H1 (cell line): ENCODE measurements at regions not wholly inside any gene's neighbourhood (a gene's known extent, or its start where the extent isn't known, plus 50 kb on each side); places are given as distances from the start of the nearest gene placed in this dataset.

ENCODE experiments used
- CTCF ChIA-PET: fragments of 300-600 bp; sonication (Branson Sonifier 250); formaldehyde crosslinking; loops from one replicate; lab custom pipeline; 2021; ENCODE audit not compliant: partially characterized antibody; lab: Charles Lee
- POLR2A ChIA-PET: fragments of 300-600 bp; sonication (Branson Sonifier 250); formaldehyde crosslinking; loops from one replicate; lab custom pipeline; 2021; ENCODE audit warnings: inconsistent platforms; ENCODE audit not compliant: partially characterized antibody; lab: Charles Lee
- DNase-seq, 2 experiments: peaks; one replicate each; pipeline versions ENCODE4 v3.0.0 to v3.0.0-alpha.2; 2010 to 2022; ENCODE audit warnings: low spot score in 2 of 2, low read depth in 1 of 2, mixed read lengths in 1 of 2
- FAIRE-seq: peaks from 2 replicates; lab custom pipeline; 2011; peaks lifted over from hg19 to GRCh38; lab: Jason Lieb, UNC
- H2AFZ ChIP-seq: 2 replicates; pipeline ENCODE4 v1.8.1; 2012; ENCODE audit warnings: low read length, inconsistent platforms
- H2AK5ac ChIP-seq: 2 replicates; pipeline ENCODE4 v1.6.1; 2013; ENCODE audit warnings: low read depth, low read length
- H2BK120ac ChIP-seq: replicated peaks from 2 replicates; pipeline ENCODE3; 2013; ENCODE audit warnings: low read depth, low read length, inconsistent platforms
- H2BK12ac ChIP-seq: 2 replicates; pipeline ENCODE4 v1.6.1; 2013; ENCODE audit warnings: low read depth, low read length
- H2BK15ac ChIP-seq: 2 replicates; pipeline ENCODE4 v1.6.1; 2013; ENCODE audit warnings: low read length
- H2BK20ac ChIP-seq: 2 replicates; pipeline ENCODE4 v1.6.1; 2013; ENCODE audit warnings: low read length
- H2BK5ac ChIP-seq: 2 replicates; pipeline ENCODE4 v1.6.1; 2013; ENCODE audit warnings: low read depth, low read length
- H3K14ac ChIP-seq: 2 replicates; pipeline ENCODE4 v1.6.1; 2013; ENCODE audit warnings: inconsistent platforms; ENCODE audit not compliant: insufficient read length
- H3K18ac ChIP-seq: 2 replicates; pipeline ENCODE4 v1.6.1; 2013; ENCODE audit warnings: low read length; ENCODE audit errors: extremely low read depth
- H3K23ac ChIP-seq: 2 replicates; pipeline ENCODE4 v1.6.1; 2013; ENCODE audit warnings: inconsistent platforms; ENCODE audit not compliant: insufficient read length
- H3K23me2 ChIP-seq: 2 replicates; pipeline ENCODE4 v1.6.1; 2013; ENCODE audit warnings: low read depth, low read length
- H3K27ac ChIP-seq: 2 replicates; pipeline ENCODE4 v1.6.1; 2011; ENCODE audit warnings: low read depth, low read length, inconsistent platforms
- H3K27me3 ChIP-seq, 4 experiments: replicated peaks in 1 of 4; 1 replicate in 1 of 4; 2 replicates in 3 of 4; pipeline versions ENCODE4 v1.6.1 to v1.8.1; 2011 to 2013; ENCODE audit warnings: low read length in 3 of 4, mild to moderate bottlenecking in 3 of 4, inconsistent platforms in 2 of 4, mixed read lengths in 2 of 4, moderate library complexity in 1 of 4; ENCODE audit not compliant: control insufficient read depth in 3 of 4, insufficient read depth in 3 of 4; ENCODE audit errors: extremely low read depth in 1 of 4
- H3K36me3 ChIP-seq, 4 experiments: 2 replicates each; pipeline versions ENCODE4 v1.6.1 to v1.8.1; 2011 to 2013; ENCODE audit warnings: mild to moderate bottlenecking in 4 of 4, low read length in 3 of 4, moderate library complexity in 2 of 4, control low read depth in 1 of 4, inconsistent platforms in 1 of 4; ENCODE audit not compliant: insufficient read depth in 4 of 4, control insufficient read depth in 2 of 4
- H3K4ac ChIP-seq: replicated peaks from 2 replicates; pipeline ENCODE3; 2013; ENCODE audit warnings: low read length, low read depth, mixed read lengths, inconsistent platforms; ENCODE audit not compliant: insufficient read length
- H3K4me1 ChIP-seq, 4 experiments: replicated peaks in 1 of 4; 1 replicate in 1 of 4; 2 replicates in 3 of 4; pipeline versions ENCODE4 v1.6.1 to v1.8.1; 2011 to 2013; ENCODE audit warnings: low read length in 3 of 4, inconsistent platforms in 2 of 4, mixed read lengths in 1 of 4; ENCODE audit not compliant: insufficient read depth in 4 of 4, control insufficient read depth in 3 of 4
- H3K4me2 ChIP-seq, 2 experiments: 2 replicates each; pipeline versions ENCODE4 v1.6.1 to v1.8.1; 2011 to 2013; ENCODE audit warnings: low read depth in 2 of 2, low read length in 2 of 2, control low read depth in 1 of 2, inconsistent platforms in 1 of 2, mild to moderate bottlenecking in 1 of 2; ENCODE audit not compliant: insufficient read depth in 1 of 2
- H3K4me3 ChIP-seq, 4 experiments: fragments of 200-600, 300-600 bp in 1 of 4; sonication (generic), shearing (Covaris generic), sonication (Bioruptor Twin) in 1 of 4; 2 replicates each; pipeline versions ENCODE4 v1.5.1 to v1.8.1; 2011 to 2016; ENCODE audit warnings: low read length in 4 of 4, low read depth in 3 of 4, control low read depth in 2 of 4, inconsistent platforms in 2 of 4, mild to moderate bottlenecking in 2 of 4, mixed read lengths in 1 of 4, moderate library complexity in 1 of 4; ENCODE audit not compliant: insufficient read depth in 2 of 4; ENCODE audit errors: extremely low read depth in 1 of 4
- H3K56ac ChIP-seq: replicated peaks from 2 replicates; pipeline ENCODE3; 2013; ENCODE audit warnings: low read depth, mild to moderate bottlenecking, mixed read lengths, low read length, inconsistent platforms; ENCODE audit not compliant: insufficient read length
- H3K79me1 ChIP-seq: 2 replicates; pipeline ENCODE4 v1.6.1; 2013; ENCODE audit warnings: low read depth, low read length, control low read depth
- H3K79me2 ChIP-seq, 2 experiments: 2 replicates each; pipeline versions ENCODE4 v1.6.1 to v1.8.1; 2012 to 2013; ENCODE audit warnings: low read length in 2 of 2, mild to moderate bottlenecking in 2 of 2, inconsistent platforms in 1 of 2; ENCODE audit not compliant: insufficient read depth in 2 of 2, control insufficient read depth in 1 of 2
- H3K9ac ChIP-seq, 4 experiments: replicated peaks in 1 of 4; 1 replicate in 1 of 4; 2 replicates in 3 of 4; pipeline versions ENCODE4 v1.6.1 to v1.8.1; 2011 to 2013; ENCODE audit warnings: low read depth in 3 of 4, low read length in 3 of 4, control low read depth in 2 of 4, mild to moderate bottlenecking in 2 of 4, moderate library complexity in 2 of 4, inconsistent platforms in 1 of 4; ENCODE audit errors: extremely low read depth in 1 of 4
- H3K9me3 ChIP-seq, 2 experiments: 2 replicates each; pipeline versions ENCODE4 v1.6.1 to v1.8.1; 2012 to 2013; ENCODE audit warnings: mild to moderate bottlenecking in 2 of 2, moderate library complexity in 2 of 2, control low read depth in 1 of 2, inconsistent platforms in 1 of 2, low read depth in 1 of 2, low read length in 1 of 2, mixed read lengths in 1 of 2; ENCODE audit not compliant: insufficient read depth in 2 of 2
- H4K20me1 ChIP-seq, 2 experiments: replicated peaks in 1 of 2; 2 replicates each; pipeline versions ENCODE3 to v1.8.1; 2011 to 2013; ENCODE audit warnings: inconsistent platforms in 2 of 2, low read length in 2 of 2, mild to moderate bottlenecking in 1 of 2; ENCODE audit not compliant: insufficient read depth in 2 of 2, control insufficient read depth in 1 of 2
- H4K5ac ChIP-seq: 2 replicates; pipeline ENCODE4 v1.6.1; 2013; ENCODE audit warnings: low read length, low read depth, mixed read lengths, inconsistent platforms; ENCODE audit not compliant: insufficient read length
- H4K8ac ChIP-seq: 2 replicates; pipeline ENCODE4 v1.8.0; 2013; ENCODE audit warnings: mild to moderate bottlenecking, moderate library complexity, low read length, inconsistent platforms; ENCODE audit not compliant: insufficient read depth; ENCODE audit errors: extremely low read depth
- H4K91ac ChIP-seq: replicated peaks from 2 replicates; pipeline ENCODE3; 2013; ENCODE audit warnings: low read length, mixed read lengths, inconsistent platforms; ENCODE audit not compliant: insufficient read length
- CHD2 ChIP-seq: IDR thresholded peaks from 2 replicates; pipeline ENCODE4 v1.6.1; 2012; ENCODE audit warnings: low read length, improper control_type of control experiment
- GABPA ChIP-seq: IDR thresholded peaks from 2 replicates; pipeline ENCODE4 v1.6.1; 2011; ENCODE audit warnings: mild to moderate bottlenecking, low read length, moderate library complexity, borderline replicate concordance; ENCODE audit not compliant: insufficient read depth
- SIX5 ChIP-seq: IDR thresholded peaks from 2 replicates; pipeline ENCODE4 v1.6.1; 2011; ENCODE audit warnings: mild to moderate bottlenecking, low read depth, low read length
- TBP ChIP-seq: IDR thresholded peaks from 2 replicates; pipeline ENCODE4 v1.6.1; 2011; ENCODE audit warnings: low read depth, low read length, improper control_type of control experiment
- WGBS, 2 experiments: shearing (Covaris generic) in 1 of 2; methylation state at CpG; one replicate each; pipeline versions ENCODE4 v1.1.6 to v1.1.7; 2013 to 2015; ENCODE audit warnings: low lambda C conversion rate in 2 of 2, mixed read lengths in 2 of 2, inconsistent platforms in 1 of 2, low coverage in 1 of 2, missing lambda C conversion rate in 1 of 2; ENCODE audit not compliant: insufficient replicate concordance in 2 of 2, insufficient coverage in 1 of 2, insufficient read length in 1 of 2; ENCODE audit errors: extremely low coverage in 1 of 2, missing lambda C conversion rate in 1 of 2; 5-methylcytosine and 5-hydroxymethylcytosine counted together

DNA sequence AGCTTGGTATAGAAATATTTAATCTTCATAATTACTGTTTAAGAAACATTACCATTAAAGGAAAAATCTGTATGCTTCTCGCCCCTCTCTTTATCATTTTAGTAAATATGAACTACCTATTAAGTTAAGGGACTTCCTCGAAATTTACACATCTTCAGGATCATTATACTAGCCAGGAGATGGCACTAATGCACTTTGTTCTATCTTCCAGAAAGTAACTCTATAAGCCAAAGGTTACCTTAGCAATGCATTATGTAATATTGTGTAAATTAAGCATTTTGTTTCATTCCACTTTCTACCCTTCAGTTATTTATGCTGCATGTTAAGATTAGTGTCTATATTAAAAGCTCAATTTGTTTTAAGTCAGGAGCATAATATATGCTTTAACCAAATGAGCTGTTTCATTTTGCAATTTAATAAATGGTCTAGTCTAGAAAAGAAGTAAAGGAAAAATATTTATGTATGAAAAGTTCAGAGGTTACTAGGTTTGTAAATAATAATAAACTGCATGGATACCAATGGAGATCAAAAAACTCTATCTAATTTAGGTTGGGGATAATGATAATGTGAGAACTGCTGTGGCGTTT is 128.5 kb downstream of the ANKRD7 start:
- no peaks in the 10 kb centered on the region for H3K79me2 ChIP-seq
- no peak overlapping the region for H4K8ac ChIP-seq
- H3K9ac ChIP-seq = no peak overlapping the region
- no peak overlapping the region for H3K4me2 ChIP-seq
- no peak overlapping the region for H3K14ac ChIP-seq
- no peak overlapping the region for H3K56ac ChIP-seq
- DNase-seq = no peak
- H2BK15ac ChIP-seq = no peak overlapping the region
- H3K4me3 ChIP-seq = no peak overlapping the region
- no peak overlapping the region for H4K91ac ChIP-seq
- peaks cover 5% of the 10 kb centered on the region in 2 experiments; a peak in 1 of 4 replicates for H3K9me3 ChIP-seq
- no peaks in the 10 kb centered on the region for H3K4me1 ChIP-seq
- no peak overlapping the region for H3K27ac ChIP-seq
- no peak overlapping the region for H3K23ac ChIP-seq
- no peak for FAIRE-seq
- H4K20me1 ChIP-seq = no peaks in the 10 kb centered on the region
- no peak overlapping the region for H4K5ac ChIP-seq
- ChIA-PET POLR2A (no interaction called here), CTCF (interaction anchor here (0.7 to 1.0 kb wide), 3 partner anchors 594 to 1694 kb away, joined by 3 to 4 read pairs (median 3); no protein-coding TSS in a partner anchor)
- H2BK5ac ChIP-seq = no peak overlapping the region
- H3K79me1 ChIP-seq = no peaks in the 10 kb centered on the region
- H2BK120ac ChIP-seq = no peak overlapping the region
- WGBS, 2 experiments = 86% methylated on average over 3 of the region's 3 CpGs; no CpG with 5 or more reads in 1 of the 2 experiments
- H3K18ac ChIP-seq = no peak overlapping the region
- H2AFZ ChIP-seq = no peak overlapping the region
- H3K36me3 ChIP-seq = no peaks in the 10 kb centered on the region; a peak in 1 of 8 replicates
- no peak overlapping the region for H2AK5ac ChIP-seq
- no peaks in the 10 kb centered on the region for H3K27me3 ChIP-seq
- H3K23me2 ChIP-seq = no peaks in the 10 kb centered on the region; the same call in 1 of the 2 replicates
- H3K4ac ChIP-seq = no peak overlapping the region
- no peak overlapping the region for H2BK20ac ChIP-seq
- no peak overlapping the region for H2BK12ac ChIP-seq
- TF ChIP-seq GABPA (no peak), CHD2 (no peak), SIX5 (no peak), TBP (no peak)
